DMS79 (cell line): ENCODE measurements at regions not wholly inside any gene's neighbourhood (a gene's known extent, or its start where the extent isn't known, plus 50 kb on each side); places are given as distances from the start of the nearest gene placed in this dataset.
A peak's percentile ranks its signal among the peaks of the same experiment; 100 is the strongest.
"Not testable (repeated sequence)": the region's sequence is repeated elsewhere in the genome, so short reads cannot be mapped to it uniquely, and the experiment has no call there.

Source experiments
- DNase-seq: peaks from one replicate; lab custom pipeline; 2025; lab: John Stamatoyannopoulos, UW

DNA sequence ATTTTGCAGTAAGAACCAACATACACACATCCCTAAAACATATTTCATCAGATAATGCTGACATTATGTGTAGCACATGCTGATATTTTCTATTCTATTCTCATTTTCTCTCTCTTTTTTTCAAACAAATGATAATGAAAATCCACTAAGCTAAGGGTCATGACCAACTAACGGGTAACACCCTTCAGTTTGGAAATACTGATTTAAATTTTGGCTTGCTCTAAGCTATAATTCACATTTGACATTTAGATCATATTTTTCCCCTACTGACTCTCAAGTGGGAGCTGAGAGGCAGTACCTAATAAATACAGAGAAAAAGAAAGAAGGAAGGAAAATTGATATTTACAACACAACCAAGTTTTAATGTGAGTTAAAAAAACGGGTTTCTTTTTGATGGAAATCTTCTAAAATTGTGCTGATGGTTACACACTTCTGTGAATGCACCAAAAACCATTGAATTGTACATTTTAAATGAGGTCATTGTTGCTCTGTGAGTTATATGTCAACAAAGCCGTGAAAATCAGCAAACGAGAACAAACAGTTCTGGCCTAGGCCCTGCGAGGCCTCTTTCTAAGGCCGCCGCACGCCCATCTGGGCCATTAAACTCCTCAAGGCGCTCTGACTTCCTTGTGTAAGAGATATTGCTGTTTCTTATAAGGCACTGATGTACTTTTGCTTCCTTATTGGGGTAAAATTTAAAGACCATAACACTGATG, 124.2 kb downstream of the GALR1 start:
- DNase-seq: no peak

DNA sequence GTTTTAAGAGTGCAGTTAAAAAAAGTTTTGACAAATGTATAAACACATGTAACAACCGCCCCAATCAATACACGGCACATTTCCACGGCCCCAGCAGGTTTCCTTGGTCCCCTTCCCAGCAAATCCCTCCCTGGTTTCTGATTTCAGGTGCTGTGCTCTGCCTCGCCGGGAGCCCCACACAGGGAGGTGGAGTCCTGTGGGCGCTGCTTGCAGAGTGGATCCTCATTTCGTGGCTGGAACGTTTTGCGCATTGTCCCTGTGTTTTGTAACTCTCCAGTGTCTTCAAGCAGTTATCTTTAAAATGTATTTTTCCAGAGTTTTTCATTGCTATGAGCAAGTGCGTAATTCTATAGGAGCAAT, 124.8 kb downstream of the GALR1 start:
- DNase-seq: no peak

DNA sequence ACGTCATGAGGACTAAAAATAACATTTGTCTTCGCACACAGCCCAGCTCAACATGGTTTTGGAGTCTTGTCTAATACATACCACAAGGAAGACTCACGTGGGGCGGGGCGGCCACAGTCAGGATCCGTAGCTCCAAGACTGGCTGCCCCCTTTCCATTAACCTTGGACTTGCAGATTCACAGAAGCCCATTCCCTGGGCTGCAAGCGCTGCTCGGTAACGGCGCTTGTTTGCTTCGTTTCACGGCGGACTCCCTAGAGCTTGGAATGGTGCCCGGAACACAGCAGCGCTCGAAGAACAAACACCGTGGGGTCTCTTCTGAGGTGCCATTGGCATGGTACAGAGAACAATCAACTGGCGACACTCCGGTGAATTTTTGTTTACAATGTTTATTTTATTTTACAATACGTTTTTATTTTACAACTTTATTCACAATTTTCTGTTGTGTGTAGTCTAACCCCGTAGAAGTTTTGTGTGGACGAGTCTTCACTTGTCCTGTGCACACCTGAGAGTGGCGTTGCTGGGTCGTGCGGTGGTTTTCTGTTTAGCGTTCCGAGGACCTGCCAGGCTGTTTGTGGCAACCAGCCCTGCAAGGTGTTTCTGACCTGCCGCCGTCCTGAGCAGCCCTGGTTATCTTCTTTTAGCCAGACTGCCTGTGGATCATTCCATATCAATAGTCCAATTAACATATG, 126.5 kb downstream of the GALR1 start:
- DNase-seq: peak; percentile 25

DNA sequence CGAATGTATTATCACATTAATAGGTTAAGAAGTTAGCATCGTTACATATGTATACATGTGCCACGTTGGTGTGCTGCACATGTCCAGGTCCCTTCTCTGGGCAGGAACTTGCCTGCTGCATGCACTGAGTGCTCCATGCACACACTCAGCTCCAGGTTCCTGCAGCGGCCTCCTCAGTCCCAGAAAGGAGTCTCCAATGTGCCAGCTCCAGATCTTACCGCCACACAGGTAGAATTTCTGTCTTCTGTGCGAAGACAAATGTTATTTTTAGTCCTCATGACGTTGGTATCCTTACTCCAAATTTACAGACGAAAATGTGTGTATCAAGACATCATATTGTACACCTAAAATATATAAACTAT, 127.1 kb downstream of the GALR1 start:
- DNase-seq: no peak

DNA sequence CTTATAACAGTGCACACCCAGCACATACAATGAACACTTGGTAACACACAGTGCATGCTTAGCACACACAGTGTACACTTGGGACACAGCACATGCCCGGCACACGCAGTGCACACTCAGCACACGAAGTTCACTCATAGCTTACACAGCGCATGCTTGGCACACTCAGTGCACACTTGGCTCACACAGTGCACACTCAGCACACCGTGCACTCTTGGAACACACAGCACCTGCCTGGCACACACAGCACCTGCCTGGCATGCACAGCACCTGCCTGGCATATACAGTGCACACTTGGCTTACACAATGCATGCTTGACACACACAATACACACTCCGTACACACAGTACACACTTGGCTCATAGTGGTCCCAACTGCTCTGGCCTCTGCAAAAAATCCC, 128.2 kb downstream of the GALR1 start:
- DNase-seq: no peak

DNA sequence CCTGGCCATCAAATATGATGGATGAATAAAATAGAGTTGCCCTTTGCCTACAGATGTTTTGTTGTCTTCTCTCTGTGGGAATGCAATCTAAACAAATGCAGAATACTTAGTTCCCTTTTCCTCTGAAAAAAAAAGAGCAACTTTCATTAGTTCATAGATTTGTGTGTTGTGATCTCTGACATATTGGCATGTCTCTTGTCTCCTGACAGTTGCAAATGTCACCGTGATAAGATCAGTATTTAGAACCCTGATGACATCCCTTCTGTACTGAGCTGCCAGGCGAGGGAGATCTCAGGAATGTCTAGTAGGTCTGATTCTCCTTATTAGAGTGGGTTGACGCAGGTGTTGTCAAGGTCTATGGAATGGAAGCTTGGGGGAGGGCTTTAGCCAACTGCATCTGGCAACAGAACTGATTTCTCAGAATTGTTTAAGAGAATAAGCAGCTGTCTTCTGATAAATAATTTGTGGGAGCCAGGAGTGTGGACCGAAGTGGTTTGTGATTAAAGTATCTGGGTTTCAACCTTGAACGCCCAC, 130.4 kb downstream of the GALR1 start:
- no peak for DNase-seq

DNA sequence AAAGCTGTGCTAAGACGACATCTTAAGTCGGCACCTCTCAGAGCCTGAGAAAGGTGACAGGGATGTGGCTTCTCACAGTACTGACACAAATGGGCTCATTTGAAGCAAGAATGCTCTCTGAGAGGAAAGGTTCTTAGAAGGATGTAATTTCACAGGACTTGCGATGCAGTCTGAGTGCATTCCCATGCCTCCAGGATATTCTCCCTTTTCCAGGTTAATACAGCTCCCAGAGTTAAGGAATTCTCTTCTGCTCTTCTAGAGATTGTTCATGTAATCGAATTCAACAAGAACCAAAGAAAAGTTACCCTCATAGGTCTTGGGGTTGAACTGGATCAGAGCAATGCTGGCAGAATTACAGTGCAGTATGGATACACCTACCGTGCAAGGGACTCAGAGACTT, 131.0 kb downstream of the GALR1 start:
- DNase-seq: no peak

DNA sequence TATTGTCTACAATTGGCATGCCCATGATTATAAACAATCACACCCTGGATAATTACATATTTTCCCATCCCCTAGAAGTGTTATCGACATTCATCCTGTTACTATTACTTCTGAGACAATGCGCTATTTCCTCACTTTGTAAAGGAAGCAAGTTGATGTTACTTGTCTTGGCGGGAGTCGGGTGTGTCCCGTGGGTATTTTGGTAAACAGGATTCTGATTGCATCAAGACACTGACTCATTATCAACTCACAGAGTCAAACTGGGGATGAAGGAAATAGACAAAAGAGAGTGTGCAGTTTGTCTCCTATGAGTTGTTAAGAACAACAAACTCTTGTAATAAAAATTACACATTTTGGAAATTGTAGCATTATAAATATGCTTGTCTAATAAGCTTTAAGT, 142.7 kb downstream of the GALR1 start:
- no peak for DNase-seq

DNA sequence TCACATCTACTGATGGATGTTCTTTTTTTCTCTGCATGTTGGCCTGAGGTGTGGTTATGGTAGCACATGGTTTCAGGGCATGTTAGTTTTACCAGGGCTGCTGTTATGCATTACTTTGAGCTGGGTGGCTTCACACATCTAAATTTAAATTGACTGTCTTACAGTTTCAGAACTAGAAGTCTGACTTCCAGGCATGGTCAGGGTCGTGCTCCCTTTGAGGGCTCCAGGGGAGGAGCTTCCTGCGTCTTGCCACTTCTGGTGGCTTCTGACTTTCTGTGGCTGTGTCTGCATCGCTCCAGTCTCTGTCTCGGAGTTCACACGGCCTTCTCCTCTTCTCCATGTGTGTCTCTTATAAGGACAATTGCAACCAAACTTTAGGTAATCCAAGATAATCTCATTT, 143.9 kb downstream of the GALR1 start:
- no peak for DNase-seq

DNA sequence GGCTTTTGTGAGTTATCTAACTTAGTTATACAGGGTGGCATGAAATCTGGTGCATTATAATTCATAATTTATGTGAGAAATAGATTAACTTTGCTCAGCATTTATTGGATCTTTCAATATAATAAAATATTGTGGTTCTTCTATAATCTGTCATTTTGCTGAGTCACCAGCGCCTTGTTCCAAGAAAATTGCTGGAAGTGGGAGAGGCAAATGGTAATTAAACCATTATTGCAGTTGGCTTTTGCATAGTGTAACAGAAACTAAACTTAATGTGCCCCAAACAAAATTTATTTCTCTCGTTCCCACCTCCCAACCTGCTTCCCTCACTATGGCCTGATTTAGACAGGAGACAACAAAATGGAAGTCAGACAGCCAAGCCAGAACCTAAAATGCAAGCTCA, 146.3 kb downstream of the GALR1 start:
- DNase-seq: no peak

DNA sequence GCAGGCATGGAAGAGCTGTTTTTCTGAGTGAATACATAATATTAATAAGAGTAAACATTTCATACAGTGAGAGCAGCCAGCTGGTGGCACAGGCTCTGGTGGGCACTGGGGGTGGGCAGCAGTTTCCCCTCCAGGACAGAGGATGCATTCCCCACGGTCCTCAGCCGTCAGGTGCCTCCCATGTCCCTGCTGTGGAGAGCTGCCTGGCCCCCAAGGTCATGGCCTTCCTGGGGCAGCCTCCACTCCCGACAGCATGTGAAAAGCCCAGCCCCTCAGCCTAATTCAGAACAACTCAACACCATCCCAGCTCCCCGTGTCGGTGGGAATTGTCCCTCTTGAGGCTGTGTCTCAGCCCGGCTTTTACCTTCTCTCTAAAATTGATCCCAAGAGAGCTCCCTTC, 147.4 kb downstream of the GALR1 start:
- no peak for DNase-seq

DNA sequence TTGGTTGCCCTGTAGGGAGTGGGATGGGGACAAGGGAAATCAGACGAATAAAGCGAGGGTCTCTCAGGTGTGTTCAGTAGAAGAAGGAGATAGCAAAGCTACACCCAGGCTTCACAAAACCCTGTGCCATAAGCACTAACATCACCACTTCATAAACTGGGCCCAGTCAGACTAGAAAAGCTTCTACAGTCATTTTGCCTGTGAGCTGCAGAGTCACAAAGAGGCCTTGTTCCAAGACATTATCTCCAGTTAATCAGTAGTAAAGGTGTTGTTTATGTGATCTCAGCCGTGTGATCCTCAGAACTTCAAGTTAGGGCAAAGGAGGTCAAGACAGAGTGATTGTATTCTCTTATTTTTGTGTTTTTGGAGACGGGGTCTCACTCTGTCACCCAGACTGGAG, 148.0 kb downstream of the GALR1 start:
- DNase-seq: no peak

DNA sequence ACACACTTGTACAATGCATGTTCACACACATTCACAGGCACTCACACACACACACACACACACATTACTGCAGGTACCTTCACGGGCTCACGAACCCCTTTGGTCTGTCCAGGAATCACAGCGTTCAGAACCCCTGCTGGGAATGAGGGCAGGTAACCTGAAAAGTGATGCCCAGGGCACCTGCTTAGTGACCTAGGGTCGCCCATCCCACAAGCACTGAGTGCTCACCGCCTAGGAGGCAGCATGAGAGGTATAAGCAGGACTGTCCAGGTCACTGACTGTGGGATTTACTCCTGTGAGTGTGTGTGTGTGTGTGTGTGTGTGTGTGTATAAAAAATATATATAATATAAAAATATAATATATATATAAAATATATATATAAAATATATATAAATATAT, 150.9 kb downstream of the GALR1 start:
- DNase-seq: no peak

DNA sequence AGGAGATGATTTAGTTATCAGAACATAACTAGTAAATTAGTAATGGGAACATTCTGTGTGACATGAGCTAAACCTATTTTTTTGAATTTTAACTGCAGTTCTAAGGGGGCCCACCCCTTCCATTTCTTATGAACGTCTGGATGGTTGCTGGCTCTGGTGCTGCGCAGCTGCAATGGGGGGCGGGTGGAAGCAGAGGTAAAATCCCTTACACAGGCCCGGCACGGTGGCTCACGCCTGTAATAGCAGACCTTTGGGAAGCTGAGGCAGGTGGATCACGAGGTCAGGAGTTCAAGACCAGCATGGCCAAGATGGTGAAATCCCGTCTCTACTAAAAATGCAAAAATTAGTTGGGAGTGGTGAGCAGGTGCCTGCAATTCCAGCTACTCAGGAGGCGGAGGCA, 151.5 kb downstream of the GALR1 start:
- no peak for DNase-seq

DNA sequence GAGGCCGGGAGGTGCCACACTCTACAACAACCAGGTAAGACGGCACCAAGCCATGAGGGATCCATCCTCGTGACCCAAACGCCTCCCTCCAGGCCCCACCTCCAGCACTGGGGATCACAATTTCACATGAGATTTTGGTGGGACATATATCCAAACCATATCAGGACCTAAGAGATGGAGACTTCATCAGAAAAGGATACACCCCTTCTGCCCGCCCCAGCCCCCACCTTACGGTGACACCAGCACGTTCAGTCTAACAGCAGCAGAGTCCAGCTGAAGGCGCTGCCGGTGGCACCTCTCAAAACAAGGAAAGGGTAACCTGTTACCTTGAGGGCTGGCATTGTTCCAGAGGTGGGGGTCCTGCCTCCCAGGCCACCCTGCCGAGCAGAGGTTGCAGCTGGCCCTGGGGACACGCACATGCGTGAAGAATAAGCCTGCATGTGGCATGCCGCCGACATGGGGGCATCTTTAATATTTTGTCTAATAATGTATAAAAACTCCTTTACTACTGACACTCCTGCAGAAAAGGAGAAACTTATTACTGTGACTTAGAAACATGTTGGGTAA, 154.4 kb downstream of the GALR1 start:
- DNase-seq: no peak

DNA sequence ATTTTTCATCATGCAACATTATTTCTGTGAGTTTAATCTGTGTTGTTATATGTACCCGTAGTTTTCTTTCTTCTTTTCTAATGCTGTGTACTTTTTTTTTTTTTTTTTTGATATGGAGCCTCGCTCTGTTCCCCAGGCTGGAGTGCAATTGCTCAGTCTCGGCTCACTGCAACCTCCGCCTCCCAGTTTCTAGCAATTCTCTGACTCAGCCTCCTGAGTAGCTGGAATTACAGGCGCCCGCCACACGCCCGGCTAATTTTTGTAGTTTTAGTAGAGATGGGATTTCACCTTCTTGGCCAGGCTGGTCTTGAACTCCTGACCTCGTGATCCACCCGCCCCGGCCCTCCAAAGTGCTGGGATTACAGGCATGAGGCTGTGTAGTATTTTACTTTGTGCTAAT, 155.4 kb downstream of the GALR1 start:
- no peak for DNase-seq

DNA sequence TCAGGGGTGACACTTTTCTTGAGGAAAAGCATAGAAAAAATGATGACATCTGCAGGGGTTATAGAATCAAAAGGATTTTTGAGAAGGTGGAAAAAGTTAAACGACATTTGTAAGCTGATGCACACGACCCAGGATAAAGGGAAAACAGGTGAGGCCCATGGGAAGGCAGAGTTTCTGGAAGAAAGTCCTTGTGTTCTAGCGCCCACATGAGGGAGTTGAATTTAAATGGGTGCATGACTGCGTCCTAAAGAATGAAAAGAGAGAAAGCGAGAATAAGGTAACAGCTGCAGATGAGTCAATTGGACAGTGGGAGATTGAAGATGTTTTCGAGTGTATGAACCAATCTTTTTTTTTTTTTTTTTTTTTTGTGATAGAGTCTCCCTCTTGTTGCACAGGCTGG, 158.1 kb downstream of the GALR1 start:
- DNase-seq: no peak

DNA sequence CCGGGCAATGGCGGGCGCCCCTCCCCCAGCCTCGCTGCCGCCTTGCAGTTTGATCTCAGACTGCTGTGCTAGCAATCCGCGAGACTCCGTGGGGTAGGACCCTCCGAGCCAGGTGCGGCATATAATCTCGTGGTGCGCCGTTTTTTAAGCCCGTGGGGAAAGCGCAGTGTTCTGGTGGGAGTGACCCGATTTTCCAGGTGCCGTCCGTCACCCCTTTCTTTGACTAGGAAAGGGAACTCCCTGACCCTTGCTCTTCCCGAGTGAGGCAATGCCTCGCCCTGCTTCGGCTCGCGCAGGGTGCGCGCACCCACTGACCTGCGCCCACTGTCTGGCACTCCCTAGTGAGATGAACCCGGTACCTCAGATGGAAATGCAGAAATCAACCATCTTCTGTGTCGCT, 171.9 kb downstream of the GALR1 start:
- not testable (repeated sequence) for DNase-seq

DNA sequence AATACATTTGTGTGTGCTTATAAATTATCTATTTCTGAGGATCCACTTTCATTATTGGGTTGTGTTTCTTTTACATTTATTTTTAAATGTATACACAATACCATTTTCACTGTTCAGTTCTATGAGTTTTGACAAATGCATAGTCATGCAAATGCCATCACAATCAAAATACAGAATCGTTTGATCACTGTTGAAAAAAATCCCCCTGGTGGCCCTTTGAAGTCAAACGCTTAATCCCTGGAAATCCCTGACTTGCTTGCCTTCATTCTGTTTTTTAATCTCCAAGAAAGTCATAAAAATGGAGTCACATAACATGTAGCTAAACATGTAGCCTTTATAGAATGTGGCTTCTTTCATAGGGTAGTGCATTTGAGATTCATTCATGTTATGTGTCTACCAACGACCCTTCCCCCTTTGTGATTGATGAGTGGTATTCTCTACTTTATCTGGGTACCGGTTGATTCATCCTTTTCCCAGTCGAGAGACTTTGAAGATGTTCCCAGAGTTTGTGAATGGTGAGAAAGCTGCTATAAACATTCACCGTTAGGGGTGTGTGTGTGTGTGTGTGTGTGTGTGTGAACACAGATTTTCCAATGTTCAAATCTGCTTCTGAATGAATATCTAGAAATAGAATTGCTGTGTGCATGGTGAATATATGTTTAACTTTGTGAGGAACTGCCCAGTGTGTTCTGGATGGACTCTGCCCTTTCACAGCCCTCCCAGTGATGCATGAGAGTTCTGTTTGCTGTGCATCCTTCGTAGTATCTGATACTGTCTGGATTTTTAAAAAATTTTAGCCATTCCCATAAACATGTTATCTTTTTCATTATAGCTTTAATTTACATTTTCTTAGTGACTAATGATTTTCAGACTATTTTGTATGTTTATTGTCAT, 173.6 kb downstream of the GALR1 start:
- DNase-seq: no peak

DNA sequence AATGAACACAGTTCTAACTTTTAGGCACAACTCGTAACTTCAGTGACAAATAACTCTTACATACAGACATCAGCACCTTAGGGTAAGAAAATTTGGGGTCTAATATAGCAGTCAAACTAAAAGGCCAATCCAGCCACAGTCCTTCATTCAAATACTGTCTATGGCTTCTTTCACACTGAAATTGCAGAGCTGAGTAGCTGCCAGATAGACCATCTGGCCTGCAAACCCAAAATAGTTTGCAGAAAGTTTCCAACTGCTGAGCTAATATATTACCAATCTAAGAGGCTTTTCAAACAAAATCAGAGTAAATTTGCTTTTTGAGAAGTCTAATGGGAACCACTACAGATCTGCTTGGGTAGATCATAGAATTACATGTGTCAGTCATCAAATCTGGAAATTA, 183.4 kb downstream of the GALR1 start:
- DNase-seq: no peak

DNA sequence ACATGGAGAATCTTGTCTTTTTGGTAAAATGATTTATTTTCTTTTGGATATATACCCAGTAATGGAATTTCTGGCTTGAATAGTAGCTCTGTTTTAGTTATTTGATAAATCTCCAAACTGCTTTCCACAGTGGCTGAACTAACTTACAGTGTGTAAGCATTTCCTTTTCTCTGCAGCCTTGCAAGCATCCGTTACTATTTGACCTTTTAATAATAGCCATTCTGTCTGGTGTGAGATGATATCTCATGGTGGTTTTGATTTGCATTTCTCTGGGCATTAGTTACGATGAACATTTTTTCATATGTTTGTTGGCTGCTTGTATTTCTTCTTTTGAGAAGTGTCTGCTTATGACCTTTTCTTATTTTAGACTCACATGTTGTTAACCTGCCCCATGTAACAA, 190.2 kb downstream of the GALR1 start:
- no peak for DNase-seq

DNA sequence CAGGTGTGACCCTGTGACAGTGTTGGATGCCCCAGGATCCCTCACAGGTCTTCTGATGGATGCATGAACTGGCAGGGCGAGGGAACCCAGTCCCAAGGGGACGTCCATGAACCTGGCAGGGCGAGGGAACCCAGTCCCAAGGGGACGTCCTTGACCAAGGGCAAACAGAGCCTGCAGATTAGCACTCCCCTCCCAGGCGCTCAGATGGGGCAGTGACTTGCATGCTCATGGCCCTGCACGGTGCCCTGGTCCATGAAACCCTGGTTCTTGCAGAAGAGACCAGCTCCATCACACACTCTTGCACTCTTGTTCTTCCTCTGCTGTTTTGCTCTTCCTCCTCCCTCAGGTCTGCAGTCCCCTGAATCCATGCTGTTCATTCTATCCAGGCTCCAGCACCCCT, 192.7 kb downstream of the GALR1 start:
- DNase-seq: no peak

DNA sequence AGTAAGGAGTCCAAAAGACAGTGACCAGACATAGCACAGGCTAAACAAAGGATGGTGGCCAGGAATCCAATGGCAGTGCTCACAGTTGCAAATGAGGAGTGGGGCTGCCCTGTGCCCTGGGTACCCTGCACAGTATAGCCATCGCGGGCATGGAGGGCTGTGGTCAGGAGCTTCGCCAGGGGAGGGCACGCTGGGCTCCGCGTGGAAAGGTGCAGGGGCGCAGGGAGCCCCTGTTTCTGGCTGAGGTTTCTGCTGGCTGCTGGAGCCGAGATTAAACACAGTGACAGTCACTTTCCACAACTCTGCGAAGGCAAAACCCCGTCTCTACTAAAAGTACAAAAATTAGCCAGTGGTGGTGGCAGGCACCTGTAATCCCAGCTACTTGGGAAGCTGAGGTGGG, 194.7 kb downstream of the GALR1 start:
- no peak for DNase-seq
